ENCODE measurements at regions not wholly inside any gene's neighbourhood (a gene's known extent, or its start where the extent isn't known, plus 50 kb on each side); places are given as distances from the start of the nearest gene placed in this dataset.

DNA sequence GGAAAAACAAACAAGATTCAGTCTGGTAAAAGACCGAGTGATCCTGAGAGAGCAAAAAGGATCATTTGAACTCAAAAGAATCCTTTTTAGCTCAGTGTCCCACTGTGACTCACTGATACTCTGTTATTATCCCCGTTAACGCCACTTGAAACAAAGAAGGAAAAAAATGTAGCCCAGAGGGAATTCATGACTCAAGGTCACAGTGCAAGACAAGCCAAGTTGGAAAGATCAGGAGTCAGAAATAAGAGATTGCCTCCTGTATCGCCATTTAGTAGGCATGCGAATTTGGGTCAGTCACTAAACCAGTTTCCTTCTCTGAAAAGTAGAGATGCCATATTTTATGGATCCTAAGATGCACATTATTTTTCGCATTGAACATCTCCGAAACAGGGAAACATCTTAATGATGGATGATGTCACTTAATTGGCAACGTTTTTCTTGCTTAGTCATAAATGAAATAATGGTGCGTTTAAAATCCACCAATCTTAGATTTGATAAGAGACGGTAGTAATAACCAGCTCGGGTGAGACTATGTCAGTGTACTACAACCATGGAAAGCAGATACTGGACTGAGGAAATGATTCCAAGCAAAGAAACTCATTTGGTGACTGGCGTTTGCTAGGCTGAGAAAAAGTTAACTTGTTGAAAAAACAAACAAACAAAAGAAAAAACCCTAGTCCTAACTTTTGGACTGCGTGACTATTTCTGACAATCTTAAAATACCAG is 502.0 kb upstream of the CELF2 start:
- intact Hi-C loops (cut with DNase I) = no loop called here
- DNase-seq (ENCODE audit: low spot score) = no peak

DNA sequence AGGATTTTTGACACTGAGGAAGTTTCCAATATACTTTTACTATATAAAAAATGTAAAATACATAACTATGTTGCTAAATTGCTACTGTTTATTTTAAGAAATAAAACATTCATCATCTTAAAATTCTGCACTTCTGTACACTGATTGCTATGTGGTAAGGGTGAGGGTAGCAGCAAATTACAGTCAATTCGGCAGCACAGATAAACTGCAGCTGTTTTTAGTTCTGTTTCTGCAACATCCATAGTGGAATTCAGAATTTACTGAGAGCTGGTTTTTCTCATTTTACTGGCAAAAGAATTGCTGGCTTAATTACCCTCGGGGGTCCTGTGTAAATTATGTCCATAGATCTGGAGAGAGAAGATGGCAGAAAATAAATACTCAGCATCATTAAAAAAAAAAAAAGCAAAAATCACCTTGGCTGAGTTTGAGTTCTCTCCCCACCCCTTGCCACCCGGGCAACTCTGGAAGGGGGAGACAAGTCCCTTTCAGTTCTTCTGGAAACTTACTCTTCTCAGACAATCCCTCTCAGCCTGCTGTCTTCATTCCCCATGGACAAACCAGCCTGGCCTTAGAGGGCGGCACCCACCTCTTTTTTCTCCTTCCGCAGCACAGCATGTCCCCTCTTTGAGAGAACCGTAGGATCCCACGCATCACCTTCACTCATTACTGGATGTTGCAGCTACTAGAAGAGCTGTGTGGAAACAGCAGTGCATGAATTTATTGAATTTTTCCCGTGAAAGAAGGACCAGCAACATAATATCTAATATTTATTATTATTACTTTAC is 501.1 kb upstream of the CELF2 start:
- intact Hi-C loops (cut with DNase I) = no loop called here
- no peak for DNase-seq (ENCODE audit: low spot score)

DNA sequence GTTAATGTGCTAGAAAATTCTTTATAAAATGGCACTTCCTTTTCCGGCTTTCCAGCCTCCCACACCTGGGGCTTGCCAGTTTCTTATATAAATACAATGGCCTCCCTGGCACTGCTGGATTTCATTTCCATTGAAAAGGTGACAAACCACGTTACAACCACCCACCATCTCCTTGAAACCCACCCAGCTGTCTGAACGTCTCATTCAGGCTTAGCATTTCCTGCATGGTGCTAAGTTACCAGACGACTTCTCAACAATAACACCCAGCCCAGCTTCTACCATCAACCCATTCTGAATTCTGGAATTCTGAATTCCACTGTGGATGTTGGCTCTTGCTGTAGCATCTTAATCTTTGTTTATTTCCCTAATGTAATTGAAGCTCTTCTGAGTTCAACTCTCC is 499.8 kb upstream of the CELF2 start:
- intact Hi-C loops (cut with DNase I) = no loop called here
- DNase-seq (ENCODE audit: low spot score) = no peak

DNA sequence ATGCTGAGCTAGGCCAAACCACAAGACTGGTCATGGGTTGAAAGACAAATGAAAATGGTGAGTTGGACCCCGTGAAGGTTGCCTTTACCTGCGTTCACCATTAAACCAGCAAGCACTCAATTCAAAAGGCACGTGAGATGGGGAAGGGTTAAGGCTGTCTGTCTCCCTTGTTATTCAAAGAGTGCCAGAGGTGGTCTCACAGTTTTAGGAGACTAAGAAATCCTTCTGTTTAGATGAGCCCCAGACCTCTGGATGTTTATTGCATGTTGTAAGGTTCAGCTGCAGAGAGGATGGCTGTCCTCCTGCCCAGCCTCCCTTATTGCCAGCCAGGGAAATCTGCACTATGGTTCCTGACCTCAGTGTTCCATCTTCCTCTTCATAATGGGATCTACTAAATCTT is 498.0 kb upstream of the CELF2 start:
- intact Hi-C loops (cut with DNase I) = no loop called here
- DNase-seq (ENCODE audit: low spot score) = no peak

DNA sequence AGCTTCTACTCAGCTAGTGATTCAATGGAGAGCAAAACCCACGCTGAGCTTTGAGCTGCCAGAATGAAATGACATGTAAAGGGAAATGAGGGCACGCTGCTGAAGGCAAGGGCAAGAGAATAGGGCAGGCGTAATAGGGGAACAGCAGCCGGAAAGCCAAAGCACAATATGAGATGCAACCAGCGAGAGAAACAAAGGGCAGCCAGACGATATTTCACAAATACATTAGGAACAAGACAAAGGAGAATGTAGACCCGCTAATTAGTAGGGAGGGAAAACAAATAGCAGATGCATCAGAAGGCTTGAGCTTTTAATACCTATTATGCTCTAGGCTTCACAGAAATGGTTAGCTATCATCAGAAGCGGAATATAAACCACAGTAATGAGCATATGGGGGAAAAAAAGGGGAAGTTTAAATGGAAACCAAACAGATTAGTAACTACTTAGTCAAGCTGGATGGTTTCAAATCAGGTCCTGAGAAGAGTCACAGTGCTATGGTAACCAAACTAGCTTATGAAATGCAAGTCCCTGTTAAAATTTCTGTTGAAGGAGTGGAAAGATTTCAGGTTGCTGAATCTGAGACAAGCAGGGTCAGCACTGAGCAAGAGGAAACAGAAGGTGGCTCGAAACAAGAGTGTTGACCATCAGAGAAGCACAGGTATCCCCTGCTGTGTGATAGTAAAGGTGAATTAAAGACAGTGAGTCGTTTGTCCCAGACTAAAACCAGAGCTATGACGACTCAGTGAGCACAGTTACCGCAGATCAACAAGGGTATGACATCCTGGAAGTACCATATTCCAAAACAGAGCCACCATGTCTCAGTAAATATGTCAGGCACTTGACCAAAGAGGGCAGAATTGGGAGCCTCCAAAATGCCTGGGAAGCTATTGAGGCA is 496.9 kb upstream of the CELF2 start:
- intact Hi-C loops (cut with DNase I) = no loop called here
- no peak for DNase-seq (ENCODE audit: low spot score)

DNA sequence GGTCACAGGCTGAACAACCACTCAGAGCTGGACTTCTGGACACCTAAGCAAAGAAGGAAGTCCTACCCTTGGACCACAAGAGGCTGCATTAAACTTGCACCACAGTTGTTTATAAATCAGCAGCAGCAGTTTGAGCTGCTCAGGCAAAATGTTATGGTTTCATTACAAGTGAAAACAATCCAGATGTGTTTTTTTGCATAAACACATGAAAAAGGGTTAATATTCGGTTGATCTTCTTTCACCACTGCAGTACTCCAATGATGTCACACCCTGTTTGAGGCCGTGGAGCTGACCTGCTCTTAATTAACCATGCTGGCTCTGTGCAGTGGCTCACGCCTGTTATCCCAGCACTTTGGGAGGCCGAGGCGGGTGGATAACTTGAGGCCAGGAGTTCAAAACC is 490.8 kb upstream of the CELF2 start:
- intact Hi-C loops (cut with DNase I) = no loop called here
- DNase-seq (ENCODE audit: low spot score) = no peak

DNA sequence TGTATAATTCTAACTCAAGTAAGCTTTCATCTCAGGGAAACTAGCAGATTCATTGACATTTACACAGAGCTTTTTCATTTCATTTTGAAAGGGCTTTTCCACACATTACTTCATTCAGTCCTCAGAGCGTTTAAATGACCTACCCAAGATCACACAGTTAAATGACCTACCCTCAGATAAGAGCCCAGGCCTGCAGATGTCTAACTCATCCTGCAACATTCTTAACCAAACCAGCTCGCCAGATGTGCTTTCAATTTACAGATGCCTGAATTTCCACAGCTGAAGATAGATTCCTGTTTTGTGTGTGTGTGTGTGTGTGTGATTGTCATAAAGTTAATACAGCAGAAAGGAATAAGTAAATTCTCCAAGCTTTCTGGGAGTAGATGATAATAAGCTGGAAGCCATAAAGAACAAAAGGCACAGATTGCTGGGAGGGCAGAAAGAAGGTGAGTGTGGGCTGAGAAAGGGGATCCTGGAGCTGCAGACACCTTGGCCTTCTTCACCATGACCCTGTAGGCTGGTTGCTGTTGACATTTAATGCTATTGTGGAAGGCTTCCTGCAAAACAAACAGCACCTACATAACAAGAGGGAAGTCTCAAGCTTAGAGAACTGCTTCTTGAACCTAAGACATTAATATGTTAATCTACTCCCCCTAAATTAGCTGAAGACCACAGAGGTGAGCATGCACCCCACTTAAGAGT is 489.7 kb upstream of the CELF2 start:
- intact Hi-C loops (cut with DNase I) = no loop called here
- DNase-seq (ENCODE audit: low spot score) = no peak

DNA sequence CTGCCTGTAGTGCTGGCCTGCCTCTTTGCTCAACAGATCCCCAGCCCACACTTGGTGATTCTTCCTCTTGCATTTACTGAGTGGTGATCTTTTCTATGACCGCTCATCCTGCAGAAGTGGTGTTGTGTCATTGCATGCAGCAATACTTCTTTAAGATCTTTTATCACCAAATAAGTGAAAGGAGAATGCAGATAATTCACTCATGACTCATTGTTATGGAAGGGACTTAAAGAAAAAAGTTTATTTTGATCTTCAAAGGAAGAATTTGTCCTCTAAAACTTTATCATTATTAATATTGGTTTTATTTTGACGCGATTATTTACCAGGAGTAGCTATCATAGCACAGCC is 489.1 kb upstream of the CELF2 start:
- no peak for DNase-seq (ENCODE audit: low spot score)

DNA sequence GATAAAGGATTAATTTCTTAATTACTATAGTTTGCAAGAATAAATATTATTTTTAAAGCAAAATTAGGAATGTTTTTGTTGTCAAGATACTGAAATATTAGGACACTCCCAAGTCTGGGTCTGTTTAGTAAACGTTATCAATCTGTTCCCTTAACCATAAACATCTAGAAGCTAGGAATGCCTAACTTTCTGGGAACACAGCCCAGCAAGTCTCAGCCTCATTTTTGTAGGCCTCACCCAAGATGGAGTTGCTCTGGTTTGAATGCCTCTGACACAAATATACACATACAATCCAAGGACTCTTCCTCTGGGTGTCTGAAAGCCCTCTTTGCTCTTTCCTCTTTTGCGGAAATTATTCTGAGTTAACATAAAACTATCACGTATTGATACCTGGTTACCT is 487.4 kb upstream of the CELF2 start:
- intact Hi-C loops (cut with DNase I) = no loop called here
- no peak for DNase-seq (ENCODE audit: low spot score)

More for the DNA sequence above, 489.1 kb upstream of the CELF2 start:
- intact Hi-C loops (cut with DNase I) = no loop called here

DNA sequence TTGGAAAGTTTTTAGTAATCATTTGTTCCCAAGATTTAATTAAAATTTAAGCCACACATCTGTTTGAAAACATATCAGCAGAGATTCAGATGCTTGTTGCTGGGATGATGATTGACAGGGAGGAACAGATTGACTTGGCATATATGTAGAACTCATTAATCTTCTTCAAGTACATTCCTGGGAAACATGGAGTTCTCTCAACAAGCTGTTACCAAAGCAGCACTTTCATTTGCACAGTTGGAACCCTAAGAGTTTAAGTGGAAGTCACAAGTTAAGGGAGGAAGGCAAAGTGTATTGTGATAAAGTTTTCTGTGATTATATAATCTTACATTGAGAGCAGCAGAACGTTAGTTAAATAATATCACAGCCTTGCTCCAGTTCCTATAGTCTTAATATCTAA is 485.4 kb upstream of the CELF2 start:
- no peak for DNase-seq (ENCODE audit: low spot score)
- intact Hi-C loops (cut with DNase I) = no loop called here

DNA sequence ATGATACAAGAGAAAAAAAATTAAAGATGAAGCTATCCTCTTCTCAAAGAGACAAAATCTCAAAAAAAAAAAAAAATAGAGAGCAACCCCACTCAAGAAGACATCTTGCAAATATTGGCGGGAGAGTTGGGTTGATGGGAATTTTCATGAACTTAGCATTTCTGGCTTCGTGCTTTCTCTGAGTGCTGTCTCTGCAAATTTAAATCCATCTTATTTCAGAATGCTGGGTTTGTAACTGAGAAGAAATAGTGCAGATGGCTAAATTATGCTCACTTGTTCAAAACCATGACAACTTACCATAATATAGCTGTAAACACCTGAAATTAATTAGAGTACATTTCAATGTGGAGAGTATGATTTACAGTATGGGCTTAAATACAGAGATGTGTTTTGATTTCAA is 484.8 kb upstream of the CELF2 start:
- DNase-seq (ENCODE audit: low spot score) = no peak
- intact Hi-C loops (cut with DNase I) = no loop called here

DNA sequence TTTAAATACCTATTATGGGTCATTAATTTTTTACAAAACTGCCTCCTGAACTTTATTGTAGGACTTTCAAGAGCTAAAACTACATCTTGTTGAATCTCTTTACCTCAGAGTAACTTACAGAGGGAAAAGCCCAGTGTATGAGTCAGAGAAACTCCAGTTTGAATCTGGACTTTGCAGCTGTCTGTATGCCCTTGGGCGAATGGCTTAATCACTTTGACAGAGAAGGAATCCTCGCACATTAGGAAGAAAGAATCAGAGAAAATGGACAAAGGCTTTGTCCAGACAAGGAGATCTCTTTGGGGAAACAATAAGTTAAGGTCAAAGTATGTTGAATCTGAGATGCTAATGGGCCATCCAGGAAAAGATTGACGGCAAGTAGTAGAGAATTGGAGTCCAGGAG is 484.2 kb upstream of the CELF2 start:
- DNase-seq (ENCODE audit: low spot score) = no peak
- intact Hi-C loops (cut with DNase I) = no loop called here

DNA sequence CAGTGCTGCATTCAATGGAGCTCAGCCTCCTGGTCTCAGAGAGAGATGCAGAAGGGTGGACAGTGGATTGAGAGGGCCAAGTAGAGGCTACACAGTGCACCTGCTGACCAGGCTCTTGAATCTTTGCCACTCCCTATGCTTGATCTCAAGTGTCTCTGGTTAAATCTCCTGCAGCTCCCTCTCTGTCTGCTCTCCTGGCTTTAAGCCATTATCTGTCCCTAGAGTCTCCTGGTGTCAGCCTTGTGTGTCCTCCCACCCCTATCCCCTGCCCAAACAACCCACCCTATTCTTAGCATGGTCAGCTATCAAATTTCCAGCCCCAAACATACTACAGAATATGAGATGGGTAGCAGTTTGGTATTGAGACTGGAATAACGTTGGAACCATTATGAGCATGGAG is 479.3 kb upstream of the CELF2 start:
- intact Hi-C loops (cut with DNase I) = no loop called here
- no peak for DNase-seq (ENCODE audit: low spot score)

DNA sequence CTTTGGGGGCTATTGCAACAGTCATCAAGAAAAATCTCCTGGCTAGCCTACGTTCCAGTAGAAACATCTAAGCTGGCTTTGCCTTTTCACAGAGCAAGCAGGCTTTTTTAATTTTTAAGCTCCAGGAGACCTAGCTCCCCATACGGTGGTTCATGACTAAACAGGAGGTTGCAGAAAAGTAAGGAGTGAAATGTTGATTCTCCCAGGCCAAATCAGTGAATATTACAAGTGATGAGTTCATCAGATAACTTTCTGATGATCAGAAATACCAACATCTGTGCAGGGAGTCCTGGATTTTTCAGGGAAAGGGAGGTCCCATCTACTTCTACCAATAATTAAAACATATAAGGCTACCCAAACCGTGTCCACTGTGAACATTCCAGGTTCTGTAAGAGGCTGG is 477.3 kb upstream of the CELF2 start:
- DNase-seq (ENCODE audit: low spot score) = no peak
- intact Hi-C loops (cut with DNase I) = no loop called here

DNA sequence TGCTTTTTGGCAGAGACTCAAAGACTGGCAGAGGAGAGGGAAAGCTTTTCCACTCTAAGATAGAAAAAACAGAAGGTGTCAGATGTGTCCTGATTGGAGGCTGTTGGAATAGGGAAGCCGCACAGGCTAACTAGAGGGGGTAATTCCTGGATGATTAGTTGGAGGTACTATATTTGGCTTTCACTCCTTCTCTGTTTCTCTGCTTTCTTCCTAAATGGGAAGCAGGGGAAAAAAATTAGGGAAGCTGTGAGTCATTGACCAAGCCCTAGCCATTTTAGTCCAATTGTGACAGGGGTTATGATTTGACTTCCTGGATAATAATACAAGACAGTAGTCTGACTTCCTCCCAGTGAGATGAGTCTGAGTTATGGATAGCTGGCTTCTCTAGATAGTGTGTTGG is 475.2 kb upstream of the CELF2 start:
- no peak for DNase-seq (ENCODE audit: low spot score)
- intact Hi-C loops (cut with DNase I) = no loop called here

DNA sequence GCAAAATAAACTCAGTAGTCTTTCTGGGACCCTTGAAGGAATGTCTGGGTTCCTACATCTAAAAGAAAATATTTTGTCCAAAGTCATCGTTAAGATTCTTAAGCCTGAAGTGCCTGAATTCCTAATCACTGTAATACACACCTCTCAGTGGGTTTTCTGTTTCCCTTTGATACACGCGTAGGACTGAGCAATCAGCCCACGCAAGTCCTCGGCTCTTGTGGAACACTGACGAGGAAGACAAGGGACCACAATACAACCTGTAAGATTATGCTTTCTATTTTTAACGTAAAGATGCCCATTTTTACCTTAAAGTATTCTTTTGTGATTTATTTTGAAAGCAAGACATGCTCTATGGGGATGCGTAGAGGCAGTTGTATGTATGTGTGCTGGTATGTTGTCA is 472.8 kb upstream of the CELF2 start:
- DNase-seq (ENCODE audit: low spot score) = no peak
- intact Hi-C loops (cut with DNase I) = no loop called here

DNA sequence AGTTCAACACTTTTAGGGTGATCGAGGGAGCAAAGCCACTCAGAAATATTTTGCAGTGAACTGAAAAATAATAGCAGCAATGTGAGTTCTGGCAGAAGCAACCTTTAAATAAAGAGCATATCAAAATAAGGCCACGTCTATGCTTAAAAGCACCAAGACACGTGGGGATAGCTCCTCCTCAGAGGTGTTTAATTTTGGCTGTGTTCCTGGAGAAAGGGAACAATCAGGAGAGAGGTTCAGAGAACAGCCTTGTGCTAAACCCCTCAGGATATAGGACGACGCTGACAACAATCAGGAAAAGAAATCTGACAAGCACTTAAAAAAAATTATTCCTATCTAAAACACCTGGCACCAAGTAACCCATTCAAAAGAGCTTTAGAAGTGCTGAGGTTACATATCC is 471.9 kb upstream of the CELF2 start:
- no peak for DNase-seq (ENCODE audit: low spot score)
- intact Hi-C loops (cut with DNase I) = no loop called here

DNA sequence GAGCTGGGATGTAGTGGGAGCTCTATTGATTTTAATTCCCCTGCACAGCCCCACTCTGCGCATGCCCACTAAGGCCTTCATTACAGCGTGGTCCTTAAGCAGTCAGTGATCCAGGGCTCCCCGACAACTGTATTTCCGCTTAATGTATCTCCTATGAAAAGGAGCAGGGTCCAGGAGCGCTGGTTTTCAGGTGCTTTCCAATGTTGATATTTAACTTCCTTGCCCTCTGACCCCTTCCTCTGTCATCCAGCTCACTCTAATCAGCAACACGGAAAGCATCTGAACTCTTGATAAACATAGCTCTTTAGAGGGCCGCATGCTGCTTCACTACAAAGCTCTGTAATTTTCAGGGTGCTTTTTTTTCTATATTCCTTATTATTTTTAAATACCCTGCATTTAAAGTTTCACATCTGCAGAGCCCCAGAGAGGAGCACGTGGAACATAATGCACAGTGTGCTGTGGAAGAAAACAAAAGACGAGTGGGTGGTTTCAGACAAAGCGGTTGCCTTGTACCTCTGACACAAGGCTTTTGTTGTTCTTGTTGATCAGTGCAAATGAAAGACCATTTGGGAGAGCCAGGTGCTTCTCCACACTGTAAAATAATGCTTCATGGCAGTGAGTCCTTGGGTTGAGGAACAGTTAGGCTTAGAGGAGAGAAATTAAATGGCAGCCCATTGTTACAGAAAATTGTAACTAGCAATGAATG is 465.9 kb upstream of the CELF2 start:
- DNase-seq (ENCODE audit: low spot score) = no peak
- intact Hi-C loops (cut with DNase I) = no loop called here

DNA sequence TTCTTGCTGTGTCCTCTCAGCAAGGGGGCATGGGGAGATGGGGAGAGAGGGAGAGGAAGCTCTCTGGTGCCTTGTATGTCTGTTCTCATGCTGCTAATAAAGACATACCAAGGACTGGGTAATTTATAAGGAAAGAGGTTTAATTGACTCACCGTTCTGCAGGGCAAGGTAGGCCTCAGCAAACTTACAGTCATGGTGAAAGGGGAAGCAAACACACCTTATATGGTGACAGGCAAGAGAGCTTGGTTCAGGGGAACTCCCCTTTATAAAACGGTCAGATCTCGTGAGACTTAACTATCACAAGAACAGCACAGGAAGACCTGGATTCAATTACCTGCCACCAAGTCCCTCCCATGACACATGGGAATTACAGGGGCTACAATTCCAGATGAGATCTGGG is 464.7 kb upstream of the CELF2 start:
- no peak for DNase-seq (ENCODE audit: low spot score)
- intact Hi-C loops (cut with DNase I) = no loop called here

All from cardiac septum (tissue), 1 donor.